GM23338 (cell line): ENCODE measurements at regions not wholly inside any gene's neighbourhood (a gene's known extent, or its start where the extent isn't known, plus 50 kb on each side); places are given as distances from the start of the nearest gene placed in this dataset.

ENCODE experiments used
- EZH2phosphoT487 ChIP-seq: fragments of 200-600 bp; sonication (generic); IDR thresholded peaks from one replicate; pipeline ENCODE4 v1.8.1; 2018; ENCODE audit warnings: antibody characterized with exemption; ENCODE audit not compliant: unreplicated experiment
- TF ChIP-seq, protein P1 (sequence below), 2 experiments: fragments of 200-600 bp in 1 of 2; sonication (generic) in 1 of 2; conservative IDR thresholded peaks; 2 replicates each; pipeline versions ENCODE4 v1.5.1 to v1.6.1; 2016 to 2017; ENCODE audit warnings: antibody characterized with exemption in 2 of 2, low read depth in 2 of 2, mild to moderate bottlenecking in 2 of 2, moderate library complexity in 1 of 2

GRCh38 chr7:51930834-51931233, 614.2 kb upstream of the COBL start:
- no peak for TF ChIP-seq EZH2phosphoT487
- TF ChIP-seq, protein P1, sequence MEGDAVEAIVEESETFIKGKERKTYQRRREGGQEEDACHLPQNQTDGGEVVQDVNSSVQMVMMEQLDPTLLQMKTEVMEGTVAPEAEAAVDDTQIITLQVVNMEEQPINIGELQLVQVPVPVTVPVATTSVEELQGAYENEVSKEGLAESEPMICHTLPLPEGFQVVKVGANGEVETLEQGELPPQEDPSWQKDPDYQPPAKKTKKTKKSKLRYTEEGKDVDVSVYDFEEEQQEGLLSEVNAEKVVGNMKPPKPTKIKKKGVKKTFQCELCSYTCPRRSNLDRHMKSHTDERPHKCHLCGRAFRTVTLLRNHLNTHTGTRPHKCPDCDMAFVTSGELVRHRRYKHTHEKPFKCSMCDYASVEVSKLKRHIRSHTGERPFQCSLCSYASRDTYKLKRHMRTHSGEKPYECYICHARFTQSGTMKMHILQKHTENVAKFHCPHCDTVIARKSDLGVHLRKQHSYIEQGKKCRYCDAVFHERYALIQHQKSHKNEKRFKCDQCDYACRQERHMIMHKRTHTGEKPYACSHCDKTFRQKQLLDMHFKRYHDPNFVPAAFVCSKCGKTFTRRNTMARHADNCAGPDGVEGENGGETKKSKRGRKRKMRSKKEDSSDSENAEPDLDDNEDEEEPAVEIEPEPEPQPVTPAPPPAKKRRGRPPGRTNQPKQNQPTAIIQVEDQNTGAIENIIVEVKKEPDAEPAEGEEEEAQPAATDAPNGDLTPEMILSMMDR (conservative IDR thresholded peaks at IDR 0.05; ENCODE audit: low read depth in 2 of 2) = no peak
